Large intestine (tissue), 3 donors: ENCODE measurements at regions not wholly inside any gene's neighbourhood (a gene's known extent, or its start where the extent isn't known, plus 50 kb on each side); places are given as distances from the start of the nearest gene placed in this dataset.

Source experiments
- DNase-seq, 2 donors: peaks; one replicate each; pipeline versions ENCODE4 v3.0.0 to v3.0.0-alpha.2; 2013
- H3K27ac ChIP-seq: one replicate; pipeline ENCODE4 v1.5.1; 2013; ENCODE audit warnings: low read length
- H3K27me3 ChIP-seq: 2 replicates; pipeline ENCODE4 v1.6.1; 2013; ENCODE audit warnings: low read length; ENCODE audit not compliant: control insufficient read depth, insufficient read depth
- H3K36me3 ChIP-seq: 2 replicates; pipeline ENCODE4 v1.6.1; 2013; ENCODE audit warnings: low read length; ENCODE audit not compliant: control insufficient read depth, insufficient read depth
- H3K4me1 ChIP-seq: one replicate; pipeline ENCODE4 v1.6.1; 2013; ENCODE audit warnings: low read length; ENCODE audit not compliant: control insufficient read depth, insufficient read depth
- H3K4me3 ChIP-seq: one replicate; pipeline ENCODE4 v1.5.1; 2013; ENCODE audit warnings: low read length
- H3K9me3 ChIP-seq: one replicate; pipeline ENCODE4 v1.6.1; 2013; ENCODE audit warnings: mild to moderate bottlenecking, low read depth, low read length, moderate library complexity; ENCODE audit not compliant: control insufficient read depth
- WGBS: methylation state at CpG from one replicate; pipeline ENCODE4 v1.1.5; 2013; ENCODE audit warnings: low lambda C conversion rate; ENCODE audit not compliant: insufficient coverage; 5-methylcytosine and 5-hydroxymethylcytosine counted together

- Histone ChIP-seq H3K9me3 (no peaks in the 10 kb centered on the region), H3K4me1 (no peaks in the 10 kb centered on the region), H3K36me3 (no peaks in the 10 kb centered on the region), H3K4me3 (no peak overlapping the region), H3K27ac (no peak overlapping the region), H3K27me3 (peaks cover 1% of the 10 kb centered on the region)
- WGBS, result no CpG with 5 or more reads among the region's 3 CpGs
- DNase-seq, result no peak
Measured at GRCh38 chr11:127252321-127252720, 251.8 kb upstream of the KIRREL3 start.

DNA sequence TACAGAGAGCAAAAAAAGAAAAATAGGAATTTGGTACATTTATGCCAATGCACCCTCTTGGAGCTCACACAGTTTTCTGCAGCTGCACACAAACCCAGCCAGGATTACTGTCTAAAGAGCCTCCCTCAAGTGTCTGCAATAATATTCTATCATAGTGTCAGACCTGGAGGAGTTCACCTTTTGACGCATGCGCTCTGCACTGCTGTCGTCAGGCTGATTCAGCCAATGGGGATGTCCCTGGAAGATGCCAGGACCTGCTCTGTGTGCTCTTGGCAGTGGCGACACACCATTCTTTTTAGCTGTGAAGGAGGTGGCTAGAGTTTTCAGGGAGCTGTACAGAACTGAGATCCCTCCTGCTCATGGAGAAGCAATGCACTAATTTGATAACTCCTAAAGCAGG is 249.0 kb upstream of the KIRREL3 start:
- peaks cover 7% of the 10 kb centered on the region for H3K27me3 ChIP-seq
- no peaks in the 10 kb centered on the region for H3K36me3 ChIP-seq
- no peak for DNase-seq
- no CpG with 5 or more reads among the region's 4 CpGs for WGBS
- H3K27ac ChIP-seq, result no peak overlapping the region
- no peaks in the 10 kb centered on the region for H3K9me3 ChIP-seq
- no peak overlapping the region for H3K4me3 ChIP-seq
- no peaks in the 10 kb centered on the region for H3K4me1 ChIP-seq

DNA sequence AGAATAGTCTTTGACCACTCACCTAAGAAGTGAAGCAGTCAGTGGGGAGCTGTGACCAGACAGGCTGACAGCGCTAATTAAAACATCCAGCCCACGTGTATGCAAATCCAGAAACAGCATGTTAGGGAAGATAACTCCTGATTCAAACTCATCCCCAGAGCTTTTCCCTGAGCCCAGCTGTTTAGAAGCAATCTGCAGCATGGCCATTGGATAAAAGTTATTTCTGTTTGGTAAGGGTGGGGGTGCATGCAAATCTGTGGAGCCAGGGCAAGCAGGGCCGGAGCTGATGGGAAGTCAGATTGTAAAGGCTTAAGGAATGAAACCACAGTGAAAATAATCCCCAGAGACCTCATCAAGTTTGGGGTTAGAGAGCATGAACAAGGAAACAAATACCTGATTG is 247.9 kb upstream of the KIRREL3 start:
- WGBS, result 43% methylated on average over 1 of the region's 3 CpGs
- no peak for DNase-seq
- Histone ChIP-seq H3K4me1 (no peaks in the 10 kb centered on the region), H3K36me3 (no peaks in the 10 kb centered on the region), H3K4me3 (no peak overlapping the region), H3K9me3 (no peaks in the 10 kb centered on the region), H3K27ac (no peak overlapping the region), H3K27me3 (peaks cover 12% of the 10 kb centered on the region)

DNA sequence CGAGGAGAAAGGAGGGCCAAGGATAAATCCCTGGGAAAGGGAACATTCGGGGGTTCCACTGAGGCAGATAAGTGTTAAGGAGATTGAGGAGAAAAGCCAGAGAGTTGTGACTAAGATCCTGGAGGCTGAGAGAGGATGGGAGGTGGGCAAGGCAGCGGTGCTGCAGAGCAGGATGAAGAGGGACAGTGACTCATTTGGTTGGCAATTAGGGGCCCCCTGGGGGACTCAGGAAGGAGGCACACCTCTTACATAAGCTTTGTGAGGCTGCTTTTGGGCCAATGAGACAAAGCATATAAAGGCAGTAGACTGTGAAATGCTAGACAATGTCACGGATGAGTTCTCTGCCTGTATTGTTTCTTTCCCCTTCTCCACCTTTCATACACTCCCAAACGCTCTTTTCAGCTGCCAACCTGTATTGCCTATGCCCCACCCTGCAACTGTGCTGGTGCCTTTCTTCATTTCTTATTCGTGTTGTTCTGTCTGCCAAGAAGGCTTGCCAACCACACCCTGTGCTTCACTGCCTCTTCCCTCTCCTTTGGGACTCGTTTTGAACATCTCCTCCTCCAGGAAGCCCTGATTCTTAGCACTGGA is 246.8 kb upstream of the KIRREL3 start:
- Histone ChIP-seq H3K9me3 (no peaks in the 10 kb centered on the region), H3K4me3 (no peak overlapping the region), H3K4me1 (no peaks in the 10 kb centered on the region), H3K27me3 (peaks cover 16% of the 10 kb centered on the region), H3K36me3 (no peaks in the 10 kb centered on the region), H3K27ac (no peak overlapping the region)
- WGBS, result 73% methylated on average over 2 of the region's 7 CpGs
- DNase-seq, result no peak

- Histone ChIP-seq H3K27me3 (peaks cover 16% of the 10 kb centered on the region), H3K36me3 (no peaks in the 10 kb centered on the region), H3K27ac (no peak overlapping the region), H3K9me3 (no peaks in the 10 kb centered on the region), H3K4me1 (no peaks in the 10 kb centered on the region), H3K4me3 (no peak overlapping the region)
- no peak for DNase-seq
- WGBS, result no CpG with 5 or more reads among the region's 2 CpGs
Measured at GRCh38 chr11:127242676-127243075, 242.1 kb upstream of the KIRREL3 start.

DNA sequence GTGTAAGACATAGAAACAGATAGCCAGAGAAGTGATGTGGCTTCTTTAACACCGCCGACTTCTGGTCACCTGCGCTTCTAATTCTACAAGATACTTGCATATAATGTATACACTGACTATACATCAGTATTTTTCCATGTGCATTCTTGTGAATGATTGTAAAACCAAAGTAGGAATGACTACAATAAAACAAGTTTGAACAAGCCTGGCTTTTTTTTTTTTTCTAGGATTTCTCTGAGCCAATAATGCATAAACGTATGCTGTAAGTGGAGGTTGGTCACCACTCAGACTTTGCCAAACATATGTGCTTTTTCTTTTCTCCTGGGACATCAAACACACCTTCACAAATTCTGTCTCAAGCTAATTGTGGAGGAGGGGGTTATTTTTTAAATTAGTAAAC is 237.8 kb upstream of the KIRREL3 start:
- 100% methylated on average over 1 of the region's 4 CpGs for WGBS
- Histone ChIP-seq H3K27me3 (peaks cover 4% of the 10 kb centered on the region), H3K36me3 (no peaks in the 10 kb centered on the region), H3K27ac (no peak overlapping the region), H3K4me3 (no peak overlapping the region), H3K4me1 (no peaks in the 10 kb centered on the region), H3K9me3 (no peaks in the 10 kb centered on the region)
- DNase-seq, result no peak

GRCh38 chr11:127236776-127237175 is 236.2 kb upstream of the KIRREL3 start:
- WGBS, result no CpG with 5 or more reads among the region's 1 CpG
- no peak for DNase-seq

DNA sequence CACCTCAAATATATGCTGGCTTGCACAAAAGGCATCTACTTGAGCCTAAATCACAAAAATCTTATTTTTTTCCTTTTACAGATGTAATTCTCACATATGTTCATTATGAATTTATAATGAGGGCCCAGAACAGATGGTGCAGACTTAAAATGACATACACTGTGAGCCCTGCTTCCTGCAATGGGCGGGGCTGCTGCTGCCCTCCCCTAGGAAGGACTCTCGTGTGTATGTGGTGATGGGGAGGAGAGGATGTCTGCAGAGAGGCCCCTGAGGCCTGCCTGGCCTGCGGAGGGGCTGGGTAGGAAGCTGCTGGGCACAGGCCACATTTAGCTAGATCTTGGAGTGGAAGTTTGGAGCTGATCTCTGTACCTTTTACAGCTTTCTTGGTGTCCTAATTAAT is 233.4 kb upstream of the KIRREL3 start:
- no peak overlapping the region for H3K4me3 ChIP-seq
- no peak overlapping the region for H3K27ac ChIP-seq
- no peak for DNase-seq
- no peaks in the 10 kb centered on the region for H3K4me1 ChIP-seq
- H3K27me3 ChIP-seq, result no peaks in the 10 kb centered on the region
- no peaks in the 10 kb centered on the region for H3K36me3 ChIP-seq
- H3K9me3 ChIP-seq, result no peaks in the 10 kb centered on the region
- WGBS, result 100% methylated on average over 1 of the region's 3 CpGs

More at GRCh38 chr11:127236776-127237175, 236.2 kb upstream of the KIRREL3 start:
- Histone ChIP-seq H3K27ac (no peak overlapping the region), H3K36me3 (no peaks in the 10 kb centered on the region), H3K4me3 (no peak overlapping the region), H3K9me3 (no peaks in the 10 kb centered on the region), H3K4me1 (no peaks in the 10 kb centered on the region), H3K27me3 (no peaks in the 10 kb centered on the region)

- no peak overlapping the region for H3K27ac ChIP-seq
- no peak for DNase-seq
- 63% methylated on average over 3 of the region's 3 CpGs for WGBS
Measured at GRCh38 chr11:127230392-127230791, 229.8 kb upstream of the KIRREL3 start.

GRCh38 chr11:127226949-127227348 is 226.4 kb upstream of the KIRREL3 start:
- Histone ChIP-seq H3K27ac (peak overlapping the region; percentile 70), H3K9me3 (no peaks in the 10 kb centered on the region), H3K36me3 (no peaks in the 10 kb centered on the region), H3K4me1 (peaks cover 10% of the 10 kb centered on the region), H3K4me3 (no peak overlapping the region), H3K27me3 (no peaks in the 10 kb centered on the region)
- 75% methylated on average over 1 of the region's 2 CpGs for WGBS
- DNase-seq, result no peak

More at GRCh38 chr11:127230392-127230791, 229.8 kb upstream of the KIRREL3 start:
- H3K4me1 ChIP-seq, result peaks cover 10% of the 10 kb centered on the region
- H3K9me3 ChIP-seq, result no peaks in the 10 kb centered on the region
- H3K36me3 ChIP-seq, result no peaks in the 10 kb centered on the region
- H3K27me3 ChIP-seq, result no peaks in the 10 kb centered on the region
- no peak overlapping the region for H3K4me3 ChIP-seq

GRCh38 chr11:127226380-127226779 is 225.8 kb upstream of the KIRREL3 start:
- H3K27ac ChIP-seq, result peak overlapping the region; percentile 70

More at GRCh38 chr11:127226380-127226779, 225.8 kb upstream of the KIRREL3 start:
- Histone ChIP-seq H3K9me3 (no peaks in the 10 kb centered on the region), H3K27me3 (no peaks in the 10 kb centered on the region), H3K4me1 (peaks cover 10% of the 10 kb centered on the region), H3K4me3 (no peak overlapping the region), H3K36me3 (no peaks in the 10 kb centered on the region)
- WGBS, result no CpG with 5 or more reads among the region's 1 CpG
- peak; percentile 90 to 94 for DNase-seq
